CMK (cell line): ENCODE measurements at regions not wholly inside any gene's neighbourhood (a gene's known extent, or its start where the extent isn't known, plus 50 kb on each side); places are given as distances from the start of the nearest gene placed in this dataset.
"Not testable (repeated sequence)": the region's sequence is repeated elsewhere in the genome, so short reads cannot be mapped to it uniquely, and the experiment has no call there.

Experiments used
- DNase-seq: peaks from one replicate; pipeline ENCODE4 v3.0.0-alpha.2; 2010; ENCODE audit warnings: low read depth

DNA sequence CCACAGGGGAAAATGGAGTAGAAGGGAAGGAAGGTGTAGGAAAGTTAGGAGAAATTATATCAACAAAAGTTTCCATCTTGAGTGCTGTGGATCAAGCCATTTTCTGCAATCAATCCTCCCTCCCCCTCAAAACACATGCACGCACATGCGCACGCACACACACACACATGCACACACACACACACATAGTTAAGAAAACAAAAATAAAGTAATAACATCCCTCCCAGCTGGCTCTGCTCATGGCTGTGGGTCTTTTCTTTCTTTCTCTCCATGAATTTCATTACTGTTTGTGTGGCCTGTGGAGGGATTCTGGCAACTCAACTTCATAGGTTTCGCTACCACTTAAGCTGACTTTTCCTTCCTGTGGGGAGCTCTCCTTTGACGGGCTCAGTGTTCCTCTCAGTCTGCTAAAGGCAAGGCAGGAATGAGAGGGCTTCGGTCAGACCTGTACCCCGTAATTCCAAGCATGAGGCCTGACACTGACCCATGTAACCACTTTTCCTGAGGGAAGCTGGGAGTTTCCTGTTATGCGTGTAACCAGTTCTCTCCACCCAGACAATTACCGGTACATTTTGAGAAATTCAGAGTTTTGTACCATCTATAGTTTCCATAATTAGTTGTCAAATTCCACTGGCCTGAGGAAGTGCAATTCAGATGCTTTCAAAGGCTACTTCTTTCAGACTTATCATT lies 79.8 kb downstream of the ZNF92 start:
- no peak for DNase-seq

- DNase-seq, result no peak
These were observed 80.8 kb downstream of the ZNF92 start for GRCh38 chr7:65454469-65454868.

DNA sequence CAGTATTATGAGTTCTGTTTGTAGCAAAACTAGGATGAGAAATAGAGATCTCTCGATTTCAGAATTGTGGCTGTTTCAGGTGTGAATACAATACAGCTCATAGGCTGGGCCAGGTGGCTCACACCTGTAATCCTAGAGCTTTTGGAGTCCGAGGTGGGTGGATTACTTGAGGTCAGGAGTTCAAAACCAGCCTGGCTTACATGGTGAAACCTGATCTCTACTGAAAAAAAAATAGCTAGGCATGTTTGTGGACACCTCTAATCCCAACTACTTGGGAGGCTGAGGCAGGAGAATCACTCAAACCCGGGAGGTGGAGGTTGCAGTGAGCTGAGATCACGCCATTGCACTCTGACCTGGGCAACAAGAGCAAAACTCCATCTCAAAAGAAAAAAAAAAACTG lies 81.4 kb downstream of the ZNF92 start:
- DNase-seq, result not testable (repeated sequence)

- DNase-seq, result no peak
These were observed 84.0 kb downstream of the ZNF92 start for GRCh38 chr7:65457705-65458104.

DNA sequence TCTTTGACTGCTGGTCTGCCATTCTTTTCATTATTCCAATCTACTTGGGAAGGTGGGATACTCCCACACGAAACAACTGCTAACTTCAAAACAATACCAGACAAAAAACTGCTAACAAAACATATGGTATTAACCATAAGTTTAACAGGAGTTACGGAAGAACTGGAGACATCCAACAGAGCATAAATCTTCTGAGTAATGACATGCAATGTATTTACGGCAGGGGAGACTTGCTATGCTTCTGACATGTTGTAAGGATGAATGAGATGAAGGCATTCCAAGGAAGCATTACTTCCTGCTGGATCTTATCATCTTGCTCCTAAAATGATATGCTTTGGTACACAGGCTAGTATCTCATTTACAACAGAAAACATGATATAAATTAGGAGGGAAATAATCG lies 85.8 kb downstream of the ZNF92 start:
- no peak for DNase-seq

GRCh38 chr7:65462148-65462716 lies 88.6 kb downstream of the ZNF92 start:
- DNase-seq, result no peak

- DNase-seq, result no peak
These were observed 89.5 kb downstream of the ZNF92 start for GRCh38 chr7:65463184-65463583.

GRCh38 chr7:65469919-65470558 lies 96.4 kb downstream of the ZNF92 start:
- not testable (repeated sequence) for DNase-seq

DNA sequence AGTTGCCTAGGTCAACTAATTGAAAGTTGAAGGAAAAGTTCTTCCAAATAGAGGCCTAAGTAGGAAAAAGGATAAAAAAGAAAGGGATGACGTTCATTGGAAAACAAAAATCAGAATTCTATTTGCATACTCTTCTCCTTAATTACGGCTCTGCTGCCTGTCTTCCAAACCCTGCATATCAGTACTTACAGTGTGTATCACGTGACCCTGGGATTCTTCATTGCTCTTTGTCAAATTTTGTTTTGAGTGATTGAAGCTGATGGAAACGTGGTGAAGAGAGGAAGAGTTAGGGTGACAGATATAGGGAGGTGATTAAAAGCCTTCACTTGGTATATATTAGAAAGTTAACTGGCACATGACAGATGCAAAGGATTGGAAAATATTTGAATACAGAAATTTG lies 97.9 kb downstream of the ZNF92 start:
- no peak for DNase-seq

DNA sequence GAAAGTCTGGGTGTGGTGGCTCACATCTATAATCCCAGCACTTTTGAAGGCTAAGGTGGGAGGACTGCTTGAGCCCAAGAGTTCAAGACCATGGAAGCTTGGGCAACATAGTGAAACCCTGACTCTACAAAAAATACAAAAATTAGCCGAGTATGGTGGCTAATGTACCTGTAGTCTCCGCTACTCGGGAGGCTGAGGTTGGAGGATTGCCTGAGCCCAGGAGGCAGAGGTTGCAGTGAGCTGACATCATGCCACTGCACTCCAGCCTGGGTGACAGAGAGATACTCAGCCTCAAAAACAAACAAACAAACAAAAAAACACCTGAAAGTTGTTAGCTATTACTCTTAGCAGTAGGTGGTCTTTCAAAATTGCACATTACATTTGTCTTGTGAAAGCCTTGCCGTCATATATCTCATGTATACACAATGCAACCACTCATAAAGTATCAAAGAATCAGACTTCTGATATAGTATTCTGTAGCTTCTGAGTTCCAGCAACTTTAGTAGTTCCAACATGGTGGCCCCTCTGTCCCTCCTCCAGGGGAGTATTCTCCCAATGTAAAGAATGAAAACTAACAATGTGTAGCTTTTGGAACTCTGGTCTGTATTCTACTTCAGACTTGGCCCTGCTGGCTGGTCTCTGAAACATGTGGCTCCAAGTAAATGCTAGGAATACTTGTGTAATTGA lies 101.5 kb downstream of the ZNF92 start:
- no peak for DNase-seq

DNA sequence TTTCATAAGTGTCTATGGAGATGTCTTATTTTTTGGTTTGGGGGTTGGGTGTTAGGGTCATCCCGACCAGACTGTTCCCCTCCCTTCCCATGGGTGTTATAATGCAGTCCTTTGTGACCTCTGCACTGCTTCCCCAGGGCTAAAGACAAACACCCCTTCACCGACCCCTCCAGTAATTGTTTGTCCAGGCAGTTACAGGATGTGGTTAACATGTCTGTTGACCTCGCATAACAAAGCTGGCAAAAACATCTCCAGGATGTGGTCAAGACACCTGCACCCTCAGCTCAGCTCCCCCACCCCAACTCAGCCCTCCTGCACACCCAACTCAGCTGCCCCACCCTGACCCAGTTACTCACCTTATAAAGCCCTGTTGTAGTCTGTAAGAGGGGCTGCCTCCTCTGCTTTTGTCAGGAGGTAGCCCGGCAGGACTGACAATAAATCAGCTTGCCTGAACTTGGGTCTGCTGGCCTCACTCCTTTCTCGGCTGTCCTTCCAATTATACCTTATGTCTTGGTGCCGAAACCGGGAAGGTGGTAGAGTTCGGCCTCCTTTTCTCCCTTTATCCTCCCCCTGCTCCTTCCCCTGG lies 102.2 kb downstream of the ZNF92 start:
- DNase-seq, result peak; percentile 25

- no peak for DNase-seq
These were observed 103.7 kb downstream of the ZNF92 start for GRCh38 chr7:65477326-65477725.

DNA sequence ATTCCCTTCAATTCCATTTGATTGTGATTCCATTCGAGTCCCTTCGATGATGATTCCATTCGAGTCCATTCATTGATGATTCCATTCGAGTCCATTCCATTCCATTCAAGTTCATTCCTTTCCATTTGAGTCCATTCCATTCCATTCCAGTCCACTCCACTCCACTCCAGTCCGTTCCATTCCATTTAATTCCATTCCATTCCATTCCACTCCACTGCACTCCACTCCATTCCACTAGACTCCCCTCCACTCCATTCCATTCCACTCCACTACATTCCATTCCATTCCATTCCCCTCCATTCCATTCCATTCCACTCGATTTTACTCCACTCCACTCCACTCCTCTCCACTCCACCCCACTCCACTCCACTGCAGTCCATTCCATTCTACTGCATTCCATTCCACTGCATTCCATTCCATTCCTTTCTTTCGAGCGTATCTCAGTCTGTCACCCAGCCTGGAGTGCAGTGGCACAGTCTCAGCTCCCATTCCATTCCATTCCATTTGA lies 115.7 kb downstream of the ZNF92 start:
- no peak for DNase-seq

- not testable (repeated sequence) for DNase-seq
These were observed 123.0 kb downstream of the ZNF92 start for GRCh38 chr7:65496697-65497096.

- no peak for DNase-seq
These were observed 129.9 kb downstream of the ZNF92 start for GRCh38 chr7:65503434-65504152.

DNA sequence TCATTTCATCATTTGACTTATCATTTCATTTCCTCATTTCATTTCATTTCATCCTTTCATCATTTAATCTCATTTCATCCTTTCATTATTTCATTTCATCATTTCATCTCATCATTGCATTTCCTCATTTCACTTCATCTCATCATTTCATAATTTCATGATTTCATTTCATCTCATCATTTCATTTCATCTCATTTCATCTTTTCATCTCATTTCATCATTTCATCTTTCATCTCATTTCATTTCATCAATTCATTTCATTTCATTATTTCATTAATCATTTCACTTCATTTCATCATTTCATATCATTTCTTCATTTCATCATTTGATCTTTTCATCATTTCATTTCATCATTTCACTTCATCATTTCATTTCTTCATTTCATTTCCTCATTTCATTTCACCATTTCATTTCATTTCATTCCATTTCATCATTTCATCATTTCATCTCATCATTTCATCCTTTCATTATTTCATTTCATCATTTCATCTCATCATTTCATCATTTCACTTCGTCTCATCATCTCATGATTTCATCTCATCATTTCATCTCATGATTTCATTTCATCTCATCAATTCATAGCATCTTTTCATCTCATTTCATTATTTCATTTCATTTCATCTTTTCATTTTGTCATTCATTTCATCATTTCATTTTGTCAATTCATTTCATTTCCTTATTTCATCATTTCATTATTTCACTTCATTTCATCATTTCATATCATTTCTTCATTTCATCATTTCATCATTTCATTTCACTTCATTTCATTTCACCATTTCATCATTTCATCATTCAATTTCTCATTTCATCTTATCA lies 131.1 kb downstream of the ZNF92 start:
- not testable (repeated sequence) for DNase-seq

- DNase-seq, result not testable (repeated sequence)
These were observed 131.6 kb downstream of the ZNF92 start for GRCh38 chr7:65505320-65505633.

DNA sequence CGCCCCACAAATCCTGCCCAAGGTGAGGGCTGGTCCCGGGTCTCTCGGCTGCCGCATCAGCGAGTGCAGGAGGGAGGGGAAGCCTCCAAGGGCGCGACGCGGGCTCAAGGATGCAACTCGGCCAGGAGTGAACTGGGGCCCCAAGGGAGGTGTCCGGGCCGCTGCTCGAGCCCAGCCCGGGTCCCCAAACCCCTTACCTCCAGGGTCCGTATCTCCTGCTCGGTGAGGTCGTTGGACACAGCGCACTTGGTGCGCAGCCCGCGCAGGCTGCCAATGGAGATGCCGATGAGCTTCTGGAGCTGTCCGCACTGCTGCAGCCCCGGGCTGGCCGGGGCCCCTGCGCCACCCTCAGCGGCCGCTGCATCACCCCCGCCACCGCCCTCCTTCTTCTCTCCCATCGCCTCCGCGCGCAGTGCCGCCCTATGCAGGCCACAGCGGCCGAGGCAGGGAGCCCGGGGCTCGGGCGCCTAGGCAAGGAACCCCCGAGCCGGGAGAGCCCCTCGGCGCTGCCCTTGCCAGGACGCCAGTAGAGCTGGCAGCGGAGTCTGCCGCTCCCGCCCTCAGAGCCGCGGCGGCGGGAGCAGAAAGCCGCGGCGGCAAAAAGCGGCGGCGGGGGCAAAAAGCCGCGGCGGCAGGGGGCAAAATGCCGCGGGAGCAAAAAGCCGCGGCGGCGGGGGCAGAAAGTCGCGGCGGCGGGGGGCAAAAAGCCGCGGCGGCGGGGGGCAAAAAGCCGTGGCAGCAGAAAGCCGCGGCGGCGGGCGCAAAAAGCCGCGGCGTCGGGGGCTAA lies 135.1 kb downstream of the ZNF92 start:
- not testable (repeated sequence) for DNase-seq

- DNase-seq, result no peak
These were observed 135.9 kb downstream of the ZNF92 start for GRCh38 chr7:65509368-65510186.
